ENCODE measurements at regions not wholly inside any gene's neighbourhood (a gene's known extent, or its start where the extent isn't known, plus 50 kb on each side); places are given as distances from the start of the nearest gene placed in this dataset.
"Not testable (repeated sequence)": the region's sequence is repeated elsewhere in the genome, so short reads cannot be mapped to it uniquely, and the experiment has no call there.

DNA sequence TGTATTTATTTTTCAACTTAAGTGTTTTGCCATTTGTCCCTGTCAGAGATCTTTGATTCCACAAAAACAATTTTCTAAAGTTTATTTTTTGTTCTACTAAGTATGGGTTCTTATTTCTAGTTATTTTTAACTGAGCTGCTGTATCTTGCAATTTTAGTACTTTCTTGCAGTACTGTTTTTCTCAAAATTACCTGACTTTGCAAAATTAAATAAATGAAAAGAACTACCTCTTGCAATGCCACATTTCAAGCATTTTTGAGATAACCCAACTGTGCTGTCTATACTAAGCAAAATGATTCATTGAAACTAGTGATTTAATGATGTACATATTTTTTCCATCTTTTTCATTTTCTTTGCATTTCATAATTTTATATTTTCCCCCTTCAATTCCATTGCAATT, 71.5 kb upstream of the ADGRL2 start:
- no peak overlapping the region for H3K27ac ChIP-seq
- H3K4me3 ChIP-seq: no peak overlapping the region
- H3K9me3 ChIP-seq: no peaks in the 10 kb centered on the region
- TF ChIP-seq POLR2AphosphoS5 (IDR thresholded peaks at IDR 0.05) (no peak), POLR2A (IDR thresholded peaks at IDR 0.05) (no peak)
- TF ChIP-seq, protein P1, sequence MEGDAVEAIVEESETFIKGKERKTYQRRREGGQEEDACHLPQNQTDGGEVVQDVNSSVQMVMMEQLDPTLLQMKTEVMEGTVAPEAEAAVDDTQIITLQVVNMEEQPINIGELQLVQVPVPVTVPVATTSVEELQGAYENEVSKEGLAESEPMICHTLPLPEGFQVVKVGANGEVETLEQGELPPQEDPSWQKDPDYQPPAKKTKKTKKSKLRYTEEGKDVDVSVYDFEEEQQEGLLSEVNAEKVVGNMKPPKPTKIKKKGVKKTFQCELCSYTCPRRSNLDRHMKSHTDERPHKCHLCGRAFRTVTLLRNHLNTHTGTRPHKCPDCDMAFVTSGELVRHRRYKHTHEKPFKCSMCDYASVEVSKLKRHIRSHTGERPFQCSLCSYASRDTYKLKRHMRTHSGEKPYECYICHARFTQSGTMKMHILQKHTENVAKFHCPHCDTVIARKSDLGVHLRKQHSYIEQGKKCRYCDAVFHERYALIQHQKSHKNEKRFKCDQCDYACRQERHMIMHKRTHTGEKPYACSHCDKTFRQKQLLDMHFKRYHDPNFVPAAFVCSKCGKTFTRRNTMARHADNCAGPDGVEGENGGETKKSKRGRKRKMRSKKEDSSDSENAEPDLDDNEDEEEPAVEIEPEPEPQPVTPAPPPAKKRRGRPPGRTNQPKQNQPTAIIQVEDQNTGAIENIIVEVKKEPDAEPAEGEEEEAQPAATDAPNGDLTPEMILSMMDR (IDR thresholded peaks at IDR 0.05): no peak
- no peak for DNase-seq (ENCODE audit: low spot score in 2 of 2)
- H3K27me3 ChIP-seq: no peaks in the 10 kb centered on the region
- H3K4me1 ChIP-seq: no peaks in the 10 kb centered on the region
- H3K36me3 ChIP-seq: no peaks in the 10 kb centered on the region
- intact Hi-C loops (cut with DNase I; ENCODE audit: low total_unique reads): no loop called here

DNA sequence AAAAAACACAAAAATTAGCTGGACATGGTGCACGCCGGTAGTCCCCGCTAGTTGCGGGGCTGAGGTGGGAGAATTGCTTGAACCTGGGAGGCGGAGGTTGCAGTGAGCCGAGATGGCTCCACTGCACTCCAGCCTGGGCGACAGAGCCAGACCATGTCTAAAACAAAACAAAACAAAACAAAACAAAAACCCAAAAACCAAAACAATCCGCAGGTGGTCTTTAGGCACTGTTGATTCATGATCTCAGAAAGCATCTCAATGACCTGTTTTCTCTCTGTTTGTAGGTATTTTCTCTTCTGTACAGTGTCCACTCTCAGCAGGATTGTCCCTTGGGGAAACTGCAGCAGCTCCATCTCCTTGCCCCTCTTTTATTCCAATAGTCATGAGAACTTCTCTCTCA, 74.9 kb upstream of the ADGRL2 start:
- TF ChIP-seq POLR2A (IDR thresholded peaks at IDR 0.05): no peak
- TF ChIP-seq POLR2AphosphoS5 (IDR thresholded peaks at IDR 0.05): no peak
- TF ChIP-seq, protein P1 (IDR thresholded peaks at IDR 0.05): no peak
- no peaks in the 10 kb centered on the region for H3K4me1 ChIP-seq
- intact Hi-C loops (cut with DNase I; ENCODE audit: low total_unique reads): no loop called here
- H3K27me3 ChIP-seq: no peaks in the 10 kb centered on the region
- H3K4me3 ChIP-seq: no peak overlapping the region
- H3K36me3 ChIP-seq: no peaks in the 10 kb centered on the region
- no peak for DNase-seq (ENCODE audit: low spot score in 2 of 2)
- no peak overlapping the region for H3K27ac ChIP-seq
- H3K9me3 ChIP-seq: no peaks in the 10 kb centered on the region

DNA sequence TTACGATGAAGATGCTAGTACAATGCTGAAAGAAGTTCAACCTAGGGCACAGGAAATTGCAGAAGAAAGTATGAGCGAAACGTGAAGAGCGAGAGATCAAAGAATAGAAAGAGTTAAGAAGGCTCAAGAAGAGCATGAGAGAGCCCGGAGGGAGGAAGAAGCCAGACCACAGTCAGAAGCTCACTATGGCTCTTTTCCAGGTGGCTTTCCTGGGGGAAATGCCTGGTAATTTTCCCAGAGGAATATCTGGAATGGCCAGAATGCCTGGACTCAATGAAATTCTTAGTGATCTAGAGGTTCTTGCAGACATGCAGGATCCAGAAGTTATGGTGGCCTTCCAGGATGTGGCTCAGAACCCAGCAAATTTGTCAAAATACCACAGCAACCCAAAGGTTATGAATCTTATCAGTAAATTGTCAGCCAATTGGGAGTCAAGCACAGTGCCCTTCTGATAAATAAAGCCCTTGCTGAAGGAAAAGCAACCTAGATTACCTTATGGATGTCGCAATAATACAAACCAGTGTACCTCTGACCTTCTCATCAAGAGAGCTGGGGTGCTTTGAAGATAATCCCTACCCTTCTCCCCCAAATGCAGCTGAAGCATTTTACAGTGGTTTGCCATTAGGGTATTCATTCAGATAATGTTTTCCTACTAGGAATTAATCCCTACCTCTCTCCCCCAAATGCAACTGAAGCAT, 78.0 kb upstream of the ADGRL2 start:
- DNase-seq (ENCODE audit: low spot score in 2 of 2); H3K36me3 ChIP-seq; intact Hi-C loops (cut with DNase I; ENCODE audit: low total_unique reads); H3K4me1 ChIP-seq; H3K27me3 ChIP-seq; H3K4me3 ChIP-seq; H3K9me3 ChIP-seq; H3K27ac ChIP-seq: not testable (repeated sequence)

DNA sequence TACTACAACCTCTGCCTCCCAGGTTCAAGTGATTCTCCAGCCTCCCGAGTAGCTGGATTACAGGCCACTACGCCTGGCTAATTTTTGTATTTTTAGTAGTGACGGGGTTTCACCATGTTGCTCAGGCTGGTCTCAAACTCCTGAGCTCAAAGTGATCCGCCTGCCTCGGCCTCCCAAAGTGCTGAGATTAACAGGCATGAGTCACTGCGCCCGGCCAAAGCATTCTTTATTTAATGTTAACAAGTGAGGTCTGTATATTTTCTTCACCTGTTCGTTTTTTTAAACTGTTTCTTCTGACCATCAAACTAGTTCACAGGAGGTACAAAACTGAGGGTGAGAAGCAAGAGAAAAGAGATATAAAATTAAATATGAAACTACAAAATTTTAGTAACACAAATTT, 80.5 kb upstream of the ADGRL2 start:
- DNase-seq (ENCODE audit: low spot score in 2 of 2); H3K9me3 ChIP-seq; H3K4me3 ChIP-seq; intact Hi-C loops (cut with DNase I; ENCODE audit: low total_unique reads); H3K27me3 ChIP-seq; H3K36me3 ChIP-seq; H3K27ac ChIP-seq; H3K4me1 ChIP-seq: not testable (repeated sequence)

DNA sequence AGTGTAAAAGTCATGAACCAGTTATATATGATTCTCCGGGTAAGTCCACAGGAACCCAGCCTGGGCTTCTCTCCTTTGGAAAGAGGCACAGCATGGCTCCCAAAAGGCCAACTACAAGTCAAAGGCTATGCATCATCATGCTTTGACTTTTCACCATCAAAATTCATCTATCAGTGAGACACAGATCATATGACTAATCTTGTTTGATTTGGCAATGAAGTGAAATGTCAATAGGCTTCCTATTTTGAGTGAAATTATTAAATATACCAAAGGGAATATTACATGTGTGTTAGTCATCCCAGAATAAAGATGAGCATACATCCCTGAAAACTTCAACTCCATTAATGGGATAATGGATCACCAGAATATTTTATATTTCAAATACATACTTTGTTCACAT, 83.5 kb upstream of the ADGRL2 start:
- Histone ChIP-seq H3K27me3 (no peaks in the 10 kb centered on the region), H3K4me1 (no peaks in the 10 kb centered on the region), H3K27ac (no peak overlapping the region), H3K36me3 (no peaks in the 10 kb centered on the region), H3K9me3 (no peaks in the 10 kb centered on the region), H3K4me3 (no peak overlapping the region)
- DNase-seq (ENCODE audit: low spot score in 2 of 2): no peak
- TF ChIP-seq, protein P1 (IDR thresholded peaks at IDR 0.05): no peak
- TF ChIP-seq POLR2AphosphoS5 (IDR thresholded peaks at IDR 0.05) (no peak), POLR2A (IDR thresholded peaks at IDR 0.05) (no peak)
- intact Hi-C loops (cut with DNase I; ENCODE audit: low total_unique reads): no loop called here

DNA sequence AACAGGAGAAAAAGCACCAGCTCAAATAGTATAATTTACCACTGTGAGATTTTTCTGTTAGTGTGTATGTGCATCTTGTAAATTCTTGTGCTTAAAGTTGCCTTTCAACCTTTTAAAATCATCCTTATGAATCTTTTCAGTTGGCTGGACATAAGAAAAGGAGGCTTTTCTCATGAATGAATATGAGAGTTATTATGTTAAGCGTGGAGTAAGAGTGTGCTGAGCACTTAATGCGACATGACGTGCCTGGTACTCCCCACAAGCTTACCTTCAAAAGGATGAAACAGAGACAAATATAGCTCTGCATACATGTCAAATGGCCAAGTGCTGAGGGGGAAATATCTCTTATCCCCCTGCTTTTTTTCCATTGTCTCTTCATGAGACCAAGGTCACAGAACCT, 85.3 kb upstream of the ADGRL2 start:
- DNase-seq (ENCODE audit: low spot score in 2 of 2): no peak
- intact Hi-C loops (cut with DNase I; ENCODE audit: low total_unique reads): no loop called here
- Histone ChIP-seq H3K36me3 (no peaks in the 10 kb centered on the region), H3K27ac (no peak overlapping the region), H3K4me1 (no peaks in the 10 kb centered on the region), H3K4me3 (no peak overlapping the region), H3K27me3 (no peaks in the 10 kb centered on the region), H3K9me3 (no peaks in the 10 kb centered on the region)
- no peak for TF ChIP-seq POLR2A (IDR thresholded peaks at IDR 0.05)
- TF ChIP-seq POLR2AphosphoS5 (IDR thresholded peaks at IDR 0.05): no peak
- TF ChIP-seq, protein P1 (IDR thresholded peaks at IDR 0.05): no peak

Measured in breast epithelium (tissue), 4 donors.